Vagina (tissue), 2 donors: ENCODE measurements at regions not wholly inside any gene's neighbourhood (a gene's known extent, or its start where the extent isn't known, plus 50 kb on each side); places are given as distances from the start of the nearest gene placed in this dataset.

Experiments used
- DNase-seq, 2 donors: peaks; one replicate each; pipeline ENCODE4 v3.0.0-alpha.2; 2017; ENCODE audit errors: extremely low spot score in 2 of 2
- H3K27ac ChIP-seq: fragments of 200-600 bp; sonication (generic); one replicate; pipeline ENCODE4 v1.5.1; 2019
- H3K27me3 ChIP-seq: fragments of 200-600 bp; sonication (generic); one replicate; pipeline ENCODE4 v1.5.1; 2019
- H3K36me3 ChIP-seq, 2 donors: fragments of 200-600 bp; sonication (generic); one replicate each; pipeline ENCODE4 v1.5.1; 2017 to 2019
- H3K4me1 ChIP-seq: fragments of 200-600 bp; sonication (generic); one replicate; pipeline ENCODE4 v1.5.1; 2019
- H3K4me3 ChIP-seq, 2 donors: fragments of 200-600 bp; sonication (generic); 1 replicate in 1 of 2; 2 replicates in 1 of 2; pipeline ENCODE4 v1.5.1; 2016 to 2019
- H3K9me3 ChIP-seq: fragments of 200-600 bp; sonication (generic); one replicate; pipeline ENCODE4 v1.5.1; 2019
- CTCF ChIP-seq, 3 experiments: fragments of 450-650 bp in 2 of 3; fragments of 200-600 bp in 1 of 3; sonication (generic) in 1 of 3; IDR thresholded peaks; one replicate each; pipeline ENCODE4 v1.5.1; 2017 to 2019; ENCODE audit warnings: antibody characterized with exemption in 3 of 3, mild to moderate bottlenecking in 2 of 3, moderate library complexity in 2 of 3
- POLR2A ChIP-seq, 2 donors: fragments of 450-650 bp; IDR thresholded peaks; one replicate each; pipeline ENCODE4 v1.6.1; 2017; ENCODE audit warnings: antibody characterized with exemption in 2 of 2, mild to moderate bottlenecking in 2 of 2, moderate library complexity in 2 of 2
- POLR2AphosphoS5 ChIP-seq, 2 donors: sonication (generic); formaldehyde crosslinking; IDR thresholded peaks; one replicate each; pipeline ENCODE4 v1.9.0; 2017; ENCODE audit warnings: antibody characterized with exemption in 2 of 2, mild to moderate bottlenecking in 2 of 2, low read depth in 1 of 2; ENCODE audit not compliant: insufficient read depth in 1 of 2
- intact Hi-C: fragments of 100-400 bp; cut with DNase I; formaldehyde crosslinking; loops from one replicate; pipeline ENCODE4 v1.15.1; 2023

GRCh38 chr4:18803781-18804180 lies 782.2 kb upstream of the LCORL start:
- Histone ChIP-seq H3K4me3 (no peak overlapping the region), H3K4me1 (no peaks in the 10 kb centered on the region), H3K27ac (no peak overlapping the region), H3K9me3 (no peaks in the 10 kb centered on the region), H3K36me3 (no peaks in the 10 kb centered on the region), H3K27me3 (no peaks in the 10 kb centered on the region)
- TF ChIP-seq POLR2A (IDR thresholded peaks at IDR 0.05) (no peak), CTCF (IDR thresholded peaks at IDR 0.05) (no peak), POLR2AphosphoS5 (IDR thresholded peaks at IDR 0.05; ENCODE audit: insufficient read depth in 1 of 2, low read depth in 1 of 2) (no peak)
- no peak for DNase-seq
- intact Hi-C loops: no loop called here

- no peaks in the 10 kb centered on the region for H3K27me3 ChIP-seq
- no peak overlapping the region for H3K27ac ChIP-seq
- H3K4me1 ChIP-seq: no peaks in the 10 kb centered on the region
- TF ChIP-seq POLR2A (IDR thresholded peaks at IDR 0.05): no peak
- no peak for TF ChIP-seq CTCF (IDR thresholded peaks at IDR 0.05)
- no peak for TF ChIP-seq POLR2AphosphoS5 (IDR thresholded peaks at IDR 0.05; ENCODE audit: insufficient read depth in 1 of 2, low read depth in 1 of 2)
- intact Hi-C loops: no loop called here
- no peaks in the 10 kb centered on the region for H3K36me3 ChIP-seq
- no peak overlapping the region for H3K4me3 ChIP-seq
- H3K9me3 ChIP-seq: no peaks in the 10 kb centered on the region
- no peak for DNase-seq
Observed at GRCh38 chr4:18798123-18798522, 776.6 kb upstream of the LCORL start.

- intact Hi-C loops: no loop called here
Observed at GRCh38 chr4:18795794-18796193, 774.2 kb upstream of the LCORL start.

GRCh38 chr4:18777190-18777930 lies 755.8 kb upstream of the LCORL start:
- Histone ChIP-seq H3K9me3 (no peaks in the 10 kb centered on the region), H3K27me3 (no peaks in the 10 kb centered on the region), H3K4me1 (no peaks in the 10 kb centered on the region), H3K27ac (no peak overlapping the region), H3K36me3 (no peaks in the 10 kb centered on the region), H3K4me3 (no peak overlapping the region)
- DNase-seq: no peak
- intact Hi-C loops: no loop called here
- TF ChIP-seq POLR2AphosphoS5 (IDR thresholded peaks at IDR 0.05; ENCODE audit: insufficient read depth in 1 of 2, low read depth in 1 of 2) (no peak), POLR2A (IDR thresholded peaks at IDR 0.05) (no peak), CTCF (IDR thresholded peaks at IDR 0.05) (no peak)

More at GRCh38 chr4:18795794-18796193, 774.2 kb upstream of the LCORL start:
- DNase-seq: no peak
- H3K36me3 ChIP-seq: no peaks in the 10 kb centered on the region
- TF ChIP-seq POLR2AphosphoS5 (IDR thresholded peaks at IDR 0.05; ENCODE audit: insufficient read depth in 1 of 2, low read depth in 1 of 2) (no peak), POLR2A (IDR thresholded peaks at IDR 0.05) (no peak), CTCF (IDR thresholded peaks at IDR 0.05) (no peak)
- H3K27ac ChIP-seq: no peak overlapping the region
- no peaks in the 10 kb centered on the region for H3K9me3 ChIP-seq
- no peaks in the 10 kb centered on the region for H3K27me3 ChIP-seq
- H3K4me1 ChIP-seq: no peaks in the 10 kb centered on the region
- no peak overlapping the region for H3K4me3 ChIP-seq

- no peak for TF ChIP-seq POLR2AphosphoS5 (IDR thresholded peaks at IDR 0.05; ENCODE audit: insufficient read depth in 1 of 2, low read depth in 1 of 2)
- TF ChIP-seq POLR2A (IDR thresholded peaks at IDR 0.05): no peak
- TF ChIP-seq CTCF (IDR thresholded peaks at IDR 0.05): no peak
- intact Hi-C loops: no loop called here
- H3K36me3 ChIP-seq: no peaks in the 10 kb centered on the region
- H3K9me3 ChIP-seq: no peaks in the 10 kb centered on the region
- H3K27ac ChIP-seq: no peak overlapping the region
- no peaks in the 10 kb centered on the region for H3K4me1 ChIP-seq
- no peaks in the 10 kb centered on the region for H3K27me3 ChIP-seq
- DNase-seq: no peak
- H3K4me3 ChIP-seq: no peak overlapping the region
Observed at GRCh38 chr4:18767921-18768320, 746.4 kb upstream of the LCORL start.
